ENCODE measurements at regions not wholly inside any gene's neighbourhood (a gene's known extent, or its start where the extent isn't known, plus 50 kb on each side); places are given as distances from the start of the nearest gene placed in this dataset.
A peak's percentile ranks its signal among the peaks of the same experiment; 100 is the strongest.

DNA sequence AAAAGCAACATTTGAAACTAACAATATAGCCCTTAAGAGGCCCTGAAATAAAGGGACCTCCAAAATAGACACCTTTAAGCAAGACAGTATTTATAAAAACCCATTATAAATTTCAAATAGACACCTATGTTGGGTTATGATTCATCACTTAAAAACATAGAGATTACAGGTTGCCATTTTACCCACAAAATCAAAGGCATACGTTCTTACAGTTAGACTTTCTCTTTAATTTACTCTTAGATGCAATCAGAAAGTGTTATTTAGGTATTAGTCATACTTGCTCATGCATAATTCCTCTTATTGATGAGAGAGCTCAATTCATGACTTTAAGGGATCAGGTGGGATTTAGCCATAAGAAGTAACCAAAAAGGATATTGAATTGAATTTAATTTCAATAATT is 51.5 kb upstream of the TMEM200A start:
- FAIRE-seq (no peak), DNase-seq (ENCODE audit: insufficient read length, low spot score) (no peak)

DNA sequence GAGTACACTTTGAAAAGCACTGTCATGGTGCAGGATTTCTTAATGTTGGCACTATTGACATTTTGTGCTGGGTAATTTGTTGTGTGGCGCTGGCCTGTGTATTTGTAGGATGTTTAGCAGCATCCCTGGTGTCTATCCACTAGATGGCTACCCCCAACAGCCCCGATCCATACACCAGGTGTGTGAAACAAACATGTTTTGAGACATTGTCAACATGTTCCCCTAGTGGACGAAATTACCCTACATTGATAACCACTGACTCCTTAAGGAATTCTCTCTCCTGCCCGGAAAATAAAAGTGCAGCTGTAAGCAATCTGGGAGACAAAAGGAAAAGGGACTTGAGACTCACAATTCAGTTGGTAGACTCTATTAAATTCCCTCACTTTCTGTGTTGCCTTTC is 52.6 kb upstream of the TMEM200A start:
- peak; percentile 36 for FAIRE-seq
- DNase-seq (ENCODE audit: insufficient read length, low spot score), result no peak

DNA sequence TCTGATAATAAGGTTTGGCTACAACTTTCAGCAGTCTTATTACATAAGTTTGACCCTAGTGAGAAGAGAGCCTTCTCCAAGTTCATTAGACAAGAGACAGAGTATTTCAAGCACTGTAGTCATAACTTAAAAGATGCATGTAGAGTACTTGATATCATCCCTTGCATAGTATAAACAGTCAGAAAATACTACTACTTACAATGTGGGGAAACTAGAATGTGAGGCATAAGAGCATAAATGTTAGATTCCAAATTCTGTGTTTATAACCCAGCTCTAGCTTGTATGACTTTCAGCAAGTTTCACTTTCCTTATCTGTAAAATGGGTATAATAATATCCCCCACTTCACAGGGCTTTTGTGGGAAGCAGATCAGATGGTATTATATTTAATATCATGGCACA is 56.8 kb upstream of the TMEM200A start:
- FAIRE-seq, result no peak
- no peak for DNase-seq (ENCODE audit: insufficient read length, low spot score)

DNA sequence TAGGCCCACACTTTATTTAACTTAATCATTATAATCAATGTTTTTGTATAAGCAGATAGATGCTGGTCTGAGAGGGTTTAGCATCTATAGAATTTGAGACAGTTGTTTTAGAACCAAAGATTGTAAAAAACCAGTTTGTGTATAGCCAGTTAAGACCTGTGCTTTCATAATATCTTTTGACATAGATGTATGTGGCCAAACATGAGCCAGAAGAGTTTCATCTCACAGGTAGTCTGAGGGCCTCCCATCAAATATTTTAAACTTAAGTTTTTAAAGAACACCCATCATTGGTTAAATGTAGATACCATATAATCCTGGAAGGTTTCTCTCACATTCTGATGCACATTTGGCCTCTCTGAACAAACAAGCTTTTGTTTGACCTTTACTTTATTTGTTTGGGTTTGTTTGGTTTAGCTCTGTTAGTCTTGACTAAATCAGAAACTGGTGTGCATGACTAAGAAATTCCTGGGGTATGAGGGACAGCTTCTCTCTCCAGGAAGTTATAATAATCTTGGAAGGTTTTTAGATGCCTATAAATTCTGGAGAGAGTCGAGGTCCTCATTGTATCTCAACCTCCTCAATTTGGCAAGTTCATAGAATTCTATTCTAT is 58.0 kb upstream of the TMEM200A start:
- FAIRE-seq (no peak), DNase-seq (ENCODE audit: insufficient read length, low spot score) (no peak)

DNA sequence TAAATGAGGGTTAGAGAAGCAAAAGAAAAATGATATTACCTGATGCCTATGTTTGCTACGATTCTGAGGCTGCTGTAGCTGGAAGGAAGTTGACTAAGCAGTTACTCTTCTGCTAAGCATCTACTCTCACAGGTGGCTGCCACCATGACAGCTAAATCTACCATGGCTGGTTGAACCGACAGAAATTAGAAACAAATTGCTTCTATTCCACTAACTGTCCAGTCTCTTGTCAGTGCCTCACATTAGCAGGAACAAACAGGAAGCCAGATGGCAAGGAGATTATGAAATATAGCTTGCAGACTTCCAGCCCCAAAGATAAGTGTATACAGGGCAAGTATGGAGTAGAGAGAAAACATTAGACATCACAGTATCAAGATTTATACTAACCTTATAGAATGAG is 59.4 kb upstream of the TMEM200A start:
- DNase-seq (ENCODE audit: insufficient read length, low spot score), result no peak
- no peak for FAIRE-seq

DNA sequence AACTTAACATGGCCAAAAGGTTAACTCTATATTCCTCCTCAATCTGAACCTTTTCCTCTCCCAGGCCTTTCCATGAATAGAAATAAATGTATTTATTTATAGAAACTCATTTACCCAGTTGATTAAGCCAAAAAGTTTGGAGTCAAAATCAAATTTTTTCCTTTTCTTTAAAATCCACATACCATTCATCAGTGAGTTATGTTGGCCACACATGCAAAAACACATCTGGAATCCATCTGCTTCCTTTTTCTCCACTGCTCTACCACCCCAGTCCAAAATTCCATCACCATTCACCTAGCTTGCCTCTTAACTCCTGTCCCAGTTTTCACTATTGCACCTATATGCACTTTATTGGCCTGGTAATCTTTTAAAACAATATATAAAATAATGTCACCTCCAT is 62.4 kb upstream of the TMEM200A start:
- FAIRE-seq (no peak), DNase-seq (ENCODE audit: insufficient read length, low spot score) (no peak)

DNA sequence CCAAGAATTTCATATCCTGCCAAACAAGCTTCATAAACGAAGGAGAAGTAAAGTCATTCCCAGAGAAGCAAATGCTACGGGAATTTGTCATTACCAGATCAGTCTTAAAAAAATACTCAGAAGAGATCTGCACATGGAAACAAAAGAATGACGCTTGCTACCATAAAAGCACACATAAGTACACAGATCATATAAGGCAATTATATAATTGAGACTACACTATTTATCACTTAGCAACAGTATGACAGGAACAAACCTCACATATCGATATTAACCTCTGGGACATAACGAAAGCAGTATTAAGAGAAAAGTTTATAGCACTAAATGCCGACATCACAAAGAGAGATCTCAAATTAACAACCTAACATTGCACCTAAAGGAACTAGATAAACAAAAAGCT is 67.6 kb upstream of the TMEM200A start:
- FAIRE-seq (no peak), DNase-seq (ENCODE audit: insufficient read length, low spot score) (no peak)

DNA sequence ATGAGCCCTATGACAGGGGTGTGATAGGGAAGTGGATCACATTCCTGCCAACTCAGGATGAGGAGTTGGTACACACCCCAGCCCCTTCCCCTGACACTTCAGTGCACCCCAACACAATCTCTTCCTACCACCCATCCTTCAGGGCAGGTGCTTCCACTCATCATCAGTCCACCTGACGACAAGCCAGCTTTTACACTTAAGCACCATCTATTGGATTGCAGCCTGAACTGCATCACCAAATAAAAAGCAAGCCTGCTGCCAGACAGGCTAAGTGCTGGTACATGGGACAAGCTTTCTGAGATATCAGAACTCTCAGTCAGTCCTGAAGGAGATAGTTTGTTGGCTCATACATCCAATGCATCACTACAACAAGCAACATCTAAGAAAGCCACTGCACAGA is 69.0 kb upstream of the TMEM200A start:
- no peak for DNase-seq (ENCODE audit: insufficient read length, low spot score)
- peak; percentile 4 for FAIRE-seq

DNA sequence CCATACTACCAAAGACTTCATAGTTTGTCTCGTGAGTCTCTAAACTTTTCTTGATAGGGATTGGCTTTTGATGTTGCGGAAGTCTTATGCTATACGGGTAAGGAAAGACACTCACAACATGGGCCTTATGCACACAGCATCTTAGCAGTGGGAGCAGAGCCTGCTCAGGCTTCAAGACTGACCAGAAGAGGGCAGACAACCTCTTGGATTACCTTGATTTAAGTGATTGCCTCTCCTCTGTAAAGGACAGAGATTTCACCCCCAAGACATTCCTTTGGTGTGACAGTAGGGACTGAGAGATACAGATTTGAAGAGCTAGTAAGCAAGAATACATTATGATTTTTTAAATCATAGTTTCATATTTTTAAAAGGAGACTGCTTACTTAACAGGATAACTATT is 71.0 kb upstream of the SAMD3 start:
- DNase-seq (ENCODE audit: insufficient read length, low spot score) (peak; percentile 79), FAIRE-seq (peak; percentile 48)

DNA sequence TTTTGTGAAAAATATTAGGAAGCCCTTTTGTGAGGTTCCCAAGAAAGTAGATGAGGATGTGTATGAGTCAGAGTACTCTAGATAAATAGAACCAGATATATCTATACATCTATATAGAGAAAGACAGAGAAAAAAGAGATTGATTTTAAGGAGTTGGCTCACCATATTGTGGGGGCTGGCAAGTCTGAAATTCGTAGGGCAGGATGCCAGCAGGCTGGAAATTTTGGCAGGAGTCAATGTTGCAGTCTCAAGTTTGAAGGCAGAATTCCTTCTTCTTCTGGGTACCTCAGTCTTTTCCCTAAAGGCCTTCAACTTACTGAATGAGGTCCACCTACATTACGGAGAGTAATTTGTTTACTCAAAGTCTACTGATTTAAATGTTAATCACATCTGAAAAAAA is 65.3 kb upstream of the SAMD3 start:
- no peak for FAIRE-seq

DNA sequence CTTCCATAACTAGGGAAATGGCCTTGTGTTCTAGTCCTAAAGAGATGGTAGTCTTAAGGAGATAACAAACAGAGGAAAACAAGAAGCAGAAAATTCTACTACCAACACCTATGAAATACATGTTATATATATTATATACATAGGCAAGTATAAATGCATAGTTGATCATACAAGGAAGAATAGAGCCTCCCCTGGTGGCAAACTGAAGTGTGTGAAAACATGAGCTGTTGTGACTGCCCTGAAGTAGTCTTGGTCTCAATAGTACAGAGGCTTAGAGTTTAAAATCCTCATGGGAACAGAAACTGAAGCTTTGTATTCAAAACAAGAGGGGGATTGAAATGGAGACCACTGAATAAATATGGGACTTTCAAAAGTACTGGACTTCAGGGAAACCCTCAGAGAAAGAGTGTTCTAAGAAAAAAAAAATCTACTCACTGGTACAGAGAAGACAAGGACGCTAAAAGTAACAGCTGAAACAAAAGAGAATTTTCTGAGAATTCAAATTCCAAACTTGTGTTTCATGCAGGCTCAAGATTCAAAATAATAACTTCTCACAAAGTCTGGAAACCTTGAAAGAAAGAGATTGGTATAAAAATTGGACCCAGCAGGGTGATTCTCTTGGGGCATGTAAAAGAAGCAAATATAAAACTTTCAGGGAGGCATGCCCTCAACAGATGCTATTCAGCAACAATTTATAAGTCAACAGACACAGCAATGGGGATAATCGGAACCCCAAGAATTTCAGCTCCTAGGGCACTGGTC is 59.7 kb upstream of the SAMD3 start:
- FAIRE-seq, result no peak

More for the DNA sequence above, 65.3 kb upstream of the SAMD3 start:
- no peak for DNase-seq (ENCODE audit: insufficient read length, low spot score)

DNA sequence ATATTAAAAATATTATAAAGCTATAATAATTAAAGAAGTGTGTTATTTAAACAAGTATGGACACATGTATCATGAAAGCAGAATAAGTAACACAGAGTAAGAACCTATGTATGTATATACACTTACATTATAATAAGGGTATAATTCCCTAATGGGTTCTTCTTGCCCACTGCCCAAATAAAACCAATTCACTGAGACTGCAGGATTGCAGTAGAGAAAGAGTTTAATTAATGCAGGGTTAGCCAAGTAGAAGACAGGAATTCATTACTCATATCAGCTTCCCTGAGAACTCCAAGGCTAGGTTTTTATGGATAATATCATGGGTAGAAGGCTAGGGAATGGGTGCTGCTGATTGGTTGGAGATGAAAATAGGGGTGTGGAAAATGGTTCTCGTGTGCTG is 53.8 kb upstream of the SAMD3 start:
- FAIRE-seq (no peak), DNase-seq (ENCODE audit: insufficient read length, low spot score) (no peak)

More for the DNA sequence above, 59.7 kb upstream of the SAMD3 start:
- no peak for DNase-seq (ENCODE audit: insufficient read length, low spot score)

DNA sequence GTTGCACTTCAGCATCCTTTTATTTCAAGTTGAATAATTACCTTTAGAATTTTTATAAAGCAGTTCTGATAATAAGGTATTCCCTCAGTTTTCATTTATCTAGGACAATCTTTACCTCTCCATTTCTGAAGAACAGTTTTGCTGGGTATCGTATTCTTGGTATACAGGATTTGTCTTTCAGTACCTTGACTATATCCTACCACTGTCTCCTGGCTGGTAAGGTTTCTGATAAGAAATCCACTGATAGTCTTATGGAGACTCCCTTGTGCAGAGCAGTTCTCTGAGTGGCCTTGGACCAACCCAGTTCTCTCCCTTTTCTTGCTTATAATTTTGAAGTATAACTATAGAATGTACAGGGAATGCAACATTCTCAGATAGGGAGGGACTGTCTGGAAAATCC is 51.3 kb upstream of the SAMD3 start:
- no peak for FAIRE-seq

More for the DNA sequence above, 51.3 kb upstream of the SAMD3 start:
- no peak for DNase-seq (ENCODE audit: insufficient read length, low spot score)

All from HTR-8/SVneo (cell line).